Stimulated activated CD8-positive, alpha-beta memory T cell treated with anti-CD3 and anti-CD28 coated beads, Interleukin-7, amount 100 ng/mL, for 1 hour (primary cell): ENCODE measurements at regions not wholly inside any gene's neighbourhood (a gene's known extent, or its start where the extent isn't known, plus 50 kb on each side); places are given as distances from the start of the nearest gene placed in this dataset.

Experiments used
- DNase-seq, 2 donors: peaks; one replicate each; pipeline ENCODE4 v3.0.0-alpha.2; 2020; ENCODE audit warnings: low read depth in 2 of 2

GRCh38 chrX:39667736-39668482 is 429.8 kb downstream of the BCOR start:
- no peak for DNase-seq

GRCh38 chrX:39669668-39670067 is 428.1 kb downstream of the BCOR start:
- DNase-seq = no peak

- DNase-seq = no peak
Measured at GRCh38 chrX:39670281-39670680, 427.5 kb downstream of the BCOR start.

- DNase-seq = no peak
Measured at GRCh38 chrX:39672405-39672804, 425.4 kb downstream of the BCOR start.

GRCh38 chrX:39674490-39675161 is 423.1 kb downstream of the BCOR start:
- no peak for DNase-seq

GRCh38 chrX:39675162-39675553 is 422.6 kb downstream of the BCOR start:
- no peak for DNase-seq

GRCh38 chrX:39675619-39676018 is 422.1 kb downstream of the BCOR start:
- no peak for DNase-seq

GRCh38 chrX:39676434-39676833 is 421.3 kb downstream of the BCOR start:
- no peak for DNase-seq

GRCh38 chrX:39677585-39677977 is 420.2 kb downstream of the BCOR start:
- DNase-seq = no peak

- no peak for DNase-seq
Measured at GRCh38 chrX:39677978-39678791, 419.6 kb downstream of the BCOR start.

GRCh38 chrX:39678914-39679313 is 418.8 kb downstream of the BCOR start:
- DNase-seq = no peak

GRCh38 chrX:39679497-39680157 is 418.1 kb downstream of the BCOR start:
- DNase-seq = no peak

- DNase-seq = no peak
Measured at GRCh38 chrX:39681885-39682284, 415.9 kb downstream of the BCOR start.

GRCh38 chrX:39682778-39683177 is 415.0 kb downstream of the BCOR start:
- no peak for DNase-seq

GRCh38 chrX:39688219-39688575 is 409.6 kb downstream of the BCOR start:
- no peak for DNase-seq

- no peak for DNase-seq
Measured at GRCh38 chrX:39688576-39689375, 409.0 kb downstream of the BCOR start.

GRCh38 chrX:39689376-39690104 is 408.2 kb downstream of the BCOR start:
- DNase-seq = no peak

GRCh38 chrX:39690541-39691415 is 407.0 kb downstream of the BCOR start:
- no peak for DNase-seq

- no peak for DNase-seq
Measured at GRCh38 chrX:39691724-39692123, 406.0 kb downstream of the BCOR start.

GRCh38 chrX:39692796-39693195 is 405.0 kb downstream of the BCOR start:
- DNase-seq = no peak
